ENCODE measurements at regions not wholly inside any gene's neighbourhood (a gene's known extent, or its start where the extent isn't known, plus 50 kb on each side); places are given as distances from the start of the nearest gene placed in this dataset.
"Not testable (repeated sequence)": the region's sequence is repeated elsewhere in the genome, so short reads cannot be mapped to it uniquely, and the experiment has no call there.

DNA sequence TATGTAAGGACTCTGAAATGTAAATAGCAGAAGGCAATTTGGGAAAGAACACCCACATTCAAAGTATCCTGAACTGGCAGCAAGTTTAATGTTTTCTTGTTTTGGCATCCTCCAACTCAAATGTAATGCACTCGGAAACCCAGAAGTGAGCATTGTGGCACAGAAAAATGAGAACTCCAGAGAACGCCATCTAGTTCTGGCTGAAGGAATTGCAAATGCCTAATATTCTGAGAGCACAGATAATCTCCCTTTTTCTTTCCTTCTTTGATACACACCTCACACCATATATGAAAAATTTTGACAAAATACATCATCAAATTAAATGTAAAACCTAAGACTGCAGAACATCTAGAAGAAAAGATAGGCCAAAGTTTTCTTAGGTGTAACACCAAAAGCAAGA is 52.1 kb downstream of the PWWP3B start:
- DNase-seq, result no peak

DNA sequence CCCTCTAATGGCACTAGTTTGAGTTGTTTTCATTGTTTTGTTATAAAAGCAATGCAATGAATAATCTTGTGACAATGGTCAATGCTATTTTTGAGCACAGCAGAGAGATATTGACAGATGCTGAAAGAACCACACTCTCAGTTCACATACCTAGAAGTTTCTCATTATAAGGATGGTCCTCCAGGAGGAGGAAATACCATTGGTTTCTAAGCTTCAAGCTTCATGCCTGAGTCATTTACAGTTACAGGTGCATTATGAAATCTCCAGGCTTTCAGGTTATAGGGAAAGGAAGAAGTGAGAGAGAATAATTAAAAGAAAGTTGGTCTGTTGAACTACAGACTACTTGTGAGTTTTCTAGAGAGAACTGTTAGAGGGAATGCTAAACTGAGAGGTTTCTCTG is 75.3 kb downstream of the PWWP3B start:
- DNase-seq, result no peak

DNA sequence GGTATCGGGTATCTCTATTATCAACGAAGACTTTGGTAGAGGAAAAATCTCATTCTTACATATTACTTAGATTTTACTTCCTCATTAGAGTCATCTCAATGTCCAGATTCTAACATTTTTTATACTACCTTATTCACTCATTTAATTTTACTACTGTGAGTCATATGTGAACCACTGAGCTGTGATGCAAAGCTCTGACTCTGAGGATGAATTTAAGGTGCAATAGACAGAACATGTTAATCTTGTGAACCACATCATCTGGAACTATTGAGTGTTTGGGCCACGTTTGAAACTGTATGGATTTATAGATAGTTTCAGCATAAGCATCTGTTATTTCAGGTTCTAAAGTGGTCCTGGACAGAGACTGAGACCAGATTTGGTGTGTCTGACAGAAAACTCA is 78.4 kb downstream of the PWWP3B start:
- no peak for DNase-seq

DNA sequence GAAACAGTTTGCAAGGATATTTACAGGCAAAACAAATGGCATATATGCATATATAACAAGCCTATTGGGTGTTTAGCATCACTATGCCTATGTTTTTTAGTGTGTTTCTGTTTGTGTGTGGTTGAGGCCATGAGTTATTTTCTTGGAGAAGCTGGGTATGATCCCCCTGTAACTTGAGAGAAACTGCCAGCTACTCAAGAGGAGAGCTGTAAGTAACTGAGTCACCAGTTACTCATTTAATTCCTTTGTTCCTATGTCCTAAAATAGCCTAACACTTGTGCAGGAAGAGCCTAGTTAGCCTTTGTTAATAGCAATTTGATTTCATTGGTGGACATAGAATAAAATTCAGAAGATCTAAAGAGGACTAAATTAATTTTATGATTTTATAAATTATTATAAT is 79.1 kb downstream of the PWWP3B start:
- no peak for DNase-seq

DNA sequence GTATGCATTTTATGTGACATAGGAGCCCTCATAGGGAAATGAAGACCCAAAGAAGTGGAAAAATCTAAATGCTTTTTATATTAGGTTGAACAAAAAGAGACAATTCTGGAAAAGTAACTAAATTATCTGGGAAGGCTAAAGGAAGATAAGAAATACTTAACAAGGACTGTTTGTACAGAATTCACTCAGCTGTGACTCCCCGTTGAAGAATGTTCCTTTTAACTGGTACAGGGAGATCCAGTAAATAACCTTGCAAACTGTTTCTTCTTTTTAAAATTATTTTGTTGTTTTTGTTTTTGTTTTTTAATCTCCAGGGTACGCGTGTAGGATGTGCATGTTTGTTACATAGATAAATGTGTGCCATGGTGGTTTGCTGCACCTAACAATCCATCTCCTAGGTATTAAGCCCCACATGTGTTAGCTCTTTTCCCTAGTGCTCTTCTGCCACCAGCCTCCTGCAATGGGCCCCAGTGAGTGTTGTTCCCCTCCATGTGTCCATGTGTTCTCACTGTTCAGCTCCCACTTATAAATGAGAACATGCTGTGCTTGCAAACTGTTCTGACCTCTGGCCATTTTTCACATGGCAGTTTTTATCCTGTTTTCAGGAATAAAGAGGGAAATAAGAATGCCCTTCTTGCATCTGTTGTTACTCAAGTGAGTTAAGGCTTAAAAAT is 81.7 kb downstream of the PWWP3B start:
- no peak for DNase-seq

DNA sequence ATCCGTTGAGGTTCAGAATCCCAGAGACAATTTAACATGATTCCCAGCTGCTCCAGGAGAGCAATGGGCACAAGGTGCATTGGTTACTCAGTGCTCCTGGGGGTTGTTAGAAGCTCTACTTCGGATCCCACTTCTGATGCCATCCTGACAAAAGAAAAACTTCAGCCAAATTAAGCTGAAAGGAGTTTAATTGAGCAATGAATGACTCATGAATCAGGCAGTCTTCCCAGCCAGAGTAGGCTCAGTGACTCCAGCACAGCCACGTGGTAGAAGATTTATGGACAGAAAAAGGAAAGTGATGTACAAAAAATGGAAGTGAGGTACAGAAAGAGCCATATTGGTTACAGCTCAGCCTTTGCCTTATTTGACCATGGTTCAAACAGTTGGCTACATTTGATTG is 95.7 kb downstream of the PWWP3B start:
- DNase-seq, result no peak

DNA sequence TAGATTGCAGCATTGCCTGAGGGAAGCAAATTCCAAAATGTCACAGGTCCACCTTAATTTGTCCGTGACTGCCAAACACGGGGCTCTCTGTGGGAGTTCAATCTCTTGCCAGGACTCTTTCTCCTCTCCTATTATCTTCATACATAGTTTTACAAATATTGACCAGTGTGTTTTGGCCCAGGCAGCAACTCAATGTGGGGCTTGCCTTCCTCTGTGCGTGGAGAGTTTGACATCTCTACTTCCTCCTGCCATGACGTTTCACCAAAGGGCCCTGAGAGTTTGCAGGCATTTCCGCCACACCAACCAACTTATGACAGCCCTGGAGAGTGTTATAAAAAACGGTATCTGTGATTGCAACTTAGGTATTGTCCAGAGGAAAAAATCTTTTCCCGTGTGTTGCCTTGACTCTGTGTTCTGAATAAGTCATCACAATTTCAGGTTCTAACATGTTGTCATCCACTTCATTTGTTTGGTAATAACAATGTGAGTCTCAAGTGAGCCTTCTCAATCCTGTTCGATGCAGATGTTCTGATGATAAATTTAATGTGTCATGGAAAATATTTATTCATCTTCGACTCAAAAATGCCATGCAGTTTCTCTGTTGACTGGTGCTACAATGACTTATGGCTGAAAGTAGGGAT is 106.0 kb downstream of the PWWP3B start:
- DNase-seq, result not testable (repeated sequence)

DNA sequence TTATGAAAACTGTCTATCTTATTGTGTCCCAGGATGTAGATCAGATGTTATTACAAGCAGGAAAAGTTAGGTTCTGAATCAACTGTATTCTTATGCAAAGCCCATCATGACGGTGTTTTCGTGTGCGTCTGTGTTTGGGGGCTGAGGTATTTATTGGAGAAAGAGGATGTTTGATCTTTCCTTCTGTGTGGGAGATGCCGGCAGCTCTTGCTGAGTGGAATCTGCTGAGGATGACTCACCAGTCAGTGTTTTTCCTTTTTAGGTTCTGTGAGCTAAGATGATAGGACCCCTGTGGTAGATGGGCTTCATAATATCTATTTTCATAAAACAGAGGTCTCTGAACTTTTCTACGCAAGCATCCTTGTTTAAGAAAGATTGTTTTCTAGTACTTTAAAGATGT is 107.1 kb downstream of the PWWP3B start:
- not testable (repeated sequence) for DNase-seq

DNA sequence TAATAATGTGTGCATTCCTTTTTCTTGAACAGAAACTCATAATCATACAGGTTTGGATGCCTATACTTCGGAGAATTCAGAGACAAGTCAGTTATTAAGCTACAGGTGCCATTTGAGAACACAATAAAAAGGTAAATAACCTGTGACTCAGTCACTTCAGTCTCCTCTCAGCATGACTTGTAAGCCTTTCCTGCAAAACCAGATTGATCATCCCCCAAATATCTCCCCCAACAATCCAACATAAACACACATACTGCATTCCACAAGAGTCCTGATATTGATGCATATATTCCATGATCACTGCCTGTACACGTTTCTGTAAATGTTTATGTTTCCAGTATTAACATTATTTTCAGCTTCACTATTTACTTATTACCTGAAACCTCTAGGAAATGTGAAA is 110.8 kb downstream of the PWWP3B start:
- DNase-seq, result no peak

DNA sequence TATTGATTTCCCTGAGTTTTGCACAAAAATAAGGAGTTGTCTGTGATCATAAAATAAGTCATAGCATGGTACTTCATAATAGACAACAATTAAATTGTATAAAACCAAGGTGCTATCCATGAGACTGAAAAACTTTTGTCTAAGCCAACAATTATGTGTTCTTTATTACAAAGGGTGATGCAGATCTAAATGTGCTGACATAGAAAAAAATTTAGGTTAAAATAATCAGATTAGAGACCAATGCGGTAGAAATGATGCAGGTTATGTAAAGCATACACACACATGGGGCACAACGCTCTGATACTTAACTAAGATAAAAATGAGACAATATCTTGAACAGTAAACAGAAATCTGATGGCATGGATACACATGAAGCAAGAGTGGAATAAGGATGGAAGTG is 113.3 kb downstream of the PWWP3B start:
- DNase-seq, result no peak

DNA sequence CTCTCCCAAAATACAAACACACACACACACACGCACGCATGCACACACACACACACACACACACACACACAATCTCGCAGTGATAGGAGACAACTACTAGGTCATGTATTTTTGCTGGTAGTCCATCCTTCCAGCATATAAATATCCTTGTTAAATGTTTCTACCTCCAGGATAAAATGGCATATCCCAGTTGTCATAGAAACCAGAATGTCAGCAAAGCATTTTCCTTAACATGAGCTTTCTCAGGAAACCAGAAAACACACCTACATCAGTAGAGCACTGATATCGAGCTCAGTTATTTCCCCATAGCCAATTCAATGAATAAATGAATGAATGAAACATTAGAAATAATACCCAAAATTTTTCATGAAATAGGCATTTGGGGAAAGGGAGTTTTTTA is 115.7 kb downstream of the PWWP3B start:
- no peak for DNase-seq

DNA sequence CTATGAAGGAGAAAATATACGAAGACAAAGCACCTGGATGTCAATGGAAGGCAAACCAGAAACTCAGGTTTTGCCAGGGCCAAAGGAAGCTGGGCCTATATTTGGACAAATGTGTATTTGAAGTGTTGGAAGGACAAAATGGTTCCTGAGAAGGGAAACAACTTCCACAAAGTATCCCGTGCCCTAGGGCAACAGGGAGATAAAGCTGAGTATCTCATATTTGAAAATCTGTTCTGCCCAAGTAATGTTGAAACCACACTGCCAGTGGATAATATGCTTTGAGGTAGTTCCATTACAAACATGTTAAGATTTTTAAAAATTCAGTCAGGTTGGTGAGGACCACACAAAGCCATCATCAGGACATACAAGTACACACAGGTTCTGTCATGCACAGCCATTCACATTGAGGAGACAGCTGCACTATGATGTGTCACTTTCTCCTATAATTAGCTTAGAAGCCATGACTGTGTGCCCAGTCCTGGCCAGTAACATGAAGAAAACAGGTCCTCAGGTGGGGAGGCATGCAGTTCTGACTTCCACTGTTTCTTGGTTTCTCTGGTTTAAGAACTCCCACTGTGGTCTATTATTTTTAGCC is 116.4 kb downstream of the PWWP3B start:
- DNase-seq, result no peak

DNA sequence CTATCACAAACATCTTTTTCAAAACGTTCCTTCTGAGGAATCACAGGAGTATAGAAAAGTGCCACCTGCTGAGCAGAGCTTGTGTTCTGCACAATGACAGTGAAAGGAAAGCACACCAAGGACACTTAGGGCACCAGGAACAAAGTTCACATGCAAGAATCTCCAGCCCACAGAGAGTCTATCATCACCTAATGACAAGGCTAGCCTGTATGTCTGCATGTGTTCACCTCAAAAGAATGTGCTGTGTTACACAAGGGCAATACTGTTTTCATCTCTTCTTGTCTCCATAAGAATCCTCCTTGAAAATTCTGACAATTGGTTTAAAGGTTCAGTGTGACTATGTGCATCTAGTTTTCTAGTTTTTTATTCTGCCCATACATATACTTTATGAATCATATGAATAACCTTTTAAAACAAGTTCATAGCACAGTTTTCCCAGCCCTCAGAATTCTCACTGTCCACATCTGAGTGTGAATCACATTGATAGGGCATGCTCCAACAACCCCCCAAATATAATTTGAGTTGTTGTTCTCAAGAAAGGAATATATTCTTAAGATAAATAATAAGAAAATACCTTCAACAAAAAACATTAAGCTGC is 118.0 kb downstream of the PWWP3B start:
- no peak for DNase-seq

DNA sequence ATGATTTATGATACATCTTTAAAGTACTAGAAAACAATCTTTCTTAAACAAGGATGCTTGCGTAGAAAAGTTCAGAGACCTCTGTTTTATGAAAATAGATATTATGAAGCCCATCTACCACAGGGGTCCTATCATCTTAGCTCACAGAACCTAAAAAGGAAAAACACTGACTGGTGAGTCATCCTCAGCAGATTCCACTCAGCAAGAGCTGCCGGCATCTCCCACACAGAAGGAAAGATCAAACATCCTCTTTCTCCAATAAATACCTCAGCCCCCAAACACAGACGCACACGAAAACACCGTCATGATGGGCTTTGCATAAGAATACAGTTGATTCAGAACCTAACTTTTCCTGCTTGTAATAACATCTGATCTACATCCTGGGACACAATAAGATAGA is 122.7 kb downstream of the PWWP3B start:
- DNase-seq, result not testable (repeated sequence)

DNA sequence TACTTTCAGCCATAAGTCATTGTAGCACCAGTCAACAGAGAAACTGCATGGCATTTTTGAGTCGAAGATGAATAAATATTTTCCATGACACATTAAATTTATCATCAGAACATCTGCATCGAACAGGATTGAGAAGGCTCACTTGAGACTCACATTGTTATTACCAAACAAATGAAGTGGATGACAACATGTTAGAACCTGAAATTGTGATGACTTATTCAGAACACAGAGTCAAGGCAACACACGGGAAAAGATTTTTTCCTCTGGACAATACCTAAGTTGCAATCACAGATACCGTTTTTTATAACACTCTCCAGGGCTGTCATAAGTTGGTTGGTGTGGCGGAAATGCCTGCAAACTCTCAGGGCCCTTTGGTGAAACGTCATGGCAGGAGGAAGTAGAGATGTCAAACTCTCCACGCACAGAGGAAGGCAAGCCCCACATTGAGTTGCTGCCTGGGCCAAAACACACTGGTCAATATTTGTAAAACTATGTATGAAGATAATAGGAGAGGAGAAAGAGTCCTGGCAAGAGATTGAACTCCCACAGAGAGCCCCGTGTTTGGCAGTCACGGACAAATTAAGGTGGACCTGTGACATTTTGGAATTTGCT is 123.8 kb downstream of the PWWP3B start:
- not testable (repeated sequence) for DNase-seq

DNA sequence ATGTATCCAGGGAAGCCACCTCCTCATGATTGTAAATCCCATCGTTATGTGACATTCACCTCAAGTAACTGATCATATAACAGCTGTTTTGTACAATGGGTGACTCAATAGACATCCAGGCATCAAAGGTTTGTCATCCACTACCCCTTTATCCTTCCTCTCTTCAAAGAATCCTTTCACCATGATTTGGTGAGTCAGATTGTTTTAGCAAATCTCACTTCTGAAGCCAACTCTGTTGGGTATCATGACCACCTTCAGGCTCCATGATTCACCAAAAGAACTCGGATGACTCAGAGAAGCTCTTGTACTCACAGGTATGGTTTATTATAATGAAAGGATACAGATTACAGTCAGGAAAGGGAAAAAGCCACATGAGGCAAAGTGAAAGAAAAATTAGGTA is 132.1 kb downstream of the PWWP3B start:
- DNase-seq, result no peak

DNA sequence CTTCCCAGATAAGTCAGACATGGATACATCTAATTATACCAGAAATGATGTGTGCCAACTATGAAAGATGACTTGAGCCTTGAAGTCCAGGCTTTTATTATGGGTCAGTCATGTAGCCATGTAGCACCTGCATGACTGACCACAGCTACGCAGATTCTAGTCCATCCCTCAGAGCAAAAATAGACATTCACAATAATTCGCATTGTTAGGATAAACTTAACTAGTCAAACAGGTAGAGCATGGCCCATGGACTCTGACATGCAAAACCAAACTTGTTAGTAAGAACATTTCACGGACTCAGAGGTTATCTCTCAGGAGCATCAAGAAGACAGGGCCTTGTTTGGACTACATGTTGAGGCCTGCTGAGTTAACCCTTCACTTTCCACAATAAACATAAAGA is 132.6 kb downstream of the PWWP3B start:
- no peak for DNase-seq

DNA sequence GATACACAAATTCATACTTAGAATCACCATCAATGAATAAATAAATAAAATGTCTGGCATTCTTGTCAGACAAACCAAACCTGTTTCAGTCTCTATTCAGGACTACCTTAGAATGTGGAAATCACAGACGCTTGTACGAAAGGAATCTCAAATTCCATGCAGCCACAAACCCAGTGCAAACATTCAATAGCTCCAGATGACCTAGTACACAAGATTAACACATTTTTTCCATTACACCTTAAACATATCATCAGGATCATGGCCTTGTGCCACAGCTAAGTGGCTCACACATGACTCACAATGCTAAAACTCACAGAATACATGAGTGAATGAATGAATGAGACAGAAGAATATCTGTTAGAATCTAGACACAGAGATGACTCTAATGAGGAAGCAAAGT is 134.2 kb downstream of the PWWP3B start:
- no peak for DNase-seq

DNA sequence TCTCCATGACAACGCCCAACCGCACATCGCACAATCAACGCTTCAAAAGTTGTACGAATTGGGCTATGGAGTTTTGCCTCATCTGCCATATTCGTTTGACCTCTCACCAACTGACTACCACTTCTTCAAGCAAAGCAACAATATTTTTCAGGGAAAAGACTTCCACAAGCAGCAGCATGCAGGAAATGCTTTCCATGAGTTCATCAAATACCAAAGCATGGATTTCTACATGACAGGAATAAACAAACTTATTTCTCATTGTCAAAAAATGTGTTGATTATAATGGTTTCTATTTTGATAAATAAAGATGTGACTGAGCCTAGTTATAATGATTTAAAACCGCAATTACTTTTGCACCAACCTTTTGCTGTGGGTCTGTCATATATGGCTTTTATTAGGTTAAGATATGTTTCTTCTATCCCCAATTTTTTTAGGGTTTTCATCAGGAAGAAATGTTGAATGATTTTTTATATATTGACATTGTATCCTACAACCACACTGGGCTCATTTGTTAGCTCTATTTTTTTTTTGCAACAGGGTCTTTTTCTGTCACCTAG is 138.4 kb downstream of the PWWP3B start:
- no peak for DNase-seq

DNA sequence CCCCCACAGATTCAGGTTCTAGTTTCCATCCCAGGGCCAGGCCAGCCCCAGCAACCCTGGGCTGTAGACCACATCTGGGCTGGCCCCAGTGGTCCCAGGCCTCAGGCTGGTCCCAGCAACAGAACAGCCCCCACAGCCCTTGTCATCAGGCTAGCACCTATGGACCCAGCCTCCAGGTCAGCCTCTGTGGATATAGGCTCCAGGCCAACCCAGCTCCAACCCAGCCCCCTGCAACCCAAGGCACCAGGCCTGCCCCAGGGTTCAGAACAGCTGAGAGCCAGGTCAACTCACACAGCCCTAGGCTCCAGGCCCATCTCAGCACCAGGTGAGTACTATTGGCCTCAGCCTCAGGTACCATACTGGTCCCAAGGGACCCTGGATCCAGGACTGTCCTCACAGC is 155.3 kb downstream of the PWWP3B start:
- no peak for DNase-seq

DNA sequence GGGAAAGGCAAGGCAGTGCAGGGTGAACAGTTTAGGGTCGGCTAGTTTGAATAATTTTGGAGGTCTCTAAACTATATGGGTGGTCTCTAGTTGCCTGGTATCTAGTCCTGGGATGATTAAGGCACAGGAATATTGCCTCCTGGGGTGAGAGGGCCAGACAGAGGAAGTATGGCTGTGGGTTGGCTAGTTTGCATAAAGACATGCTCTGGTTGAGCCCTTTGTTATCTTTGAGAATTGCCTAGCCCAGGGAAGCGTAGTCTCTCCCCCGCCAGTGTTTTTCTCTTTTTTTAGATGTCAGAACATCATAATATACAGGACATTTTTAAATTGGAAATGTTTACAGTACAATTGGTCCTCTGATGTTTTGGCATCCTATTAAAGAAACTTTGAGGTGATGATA is 163.5 kb downstream of the PWWP3B start:
- DNase-seq, result no peak

DNA sequence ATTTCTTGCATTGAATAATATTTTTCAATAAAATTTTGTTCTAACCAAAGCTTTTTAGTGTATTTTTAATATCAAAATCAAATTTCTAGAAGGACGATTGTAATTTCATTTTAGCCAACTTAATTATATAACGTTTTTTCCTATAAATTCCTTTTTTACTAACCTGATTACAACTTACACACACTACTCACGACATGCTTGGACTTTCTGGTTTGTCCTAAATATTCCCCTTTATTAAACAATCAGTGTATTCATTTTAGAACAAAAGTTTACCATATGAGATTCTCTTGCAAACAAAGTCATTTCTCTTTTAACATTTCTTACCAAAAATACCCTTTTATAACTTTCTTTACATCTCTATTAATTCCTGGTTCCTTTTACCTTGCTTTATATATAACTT is 173.7 kb downstream of the PWWP3B start:
- no peak for DNase-seq

DNA sequence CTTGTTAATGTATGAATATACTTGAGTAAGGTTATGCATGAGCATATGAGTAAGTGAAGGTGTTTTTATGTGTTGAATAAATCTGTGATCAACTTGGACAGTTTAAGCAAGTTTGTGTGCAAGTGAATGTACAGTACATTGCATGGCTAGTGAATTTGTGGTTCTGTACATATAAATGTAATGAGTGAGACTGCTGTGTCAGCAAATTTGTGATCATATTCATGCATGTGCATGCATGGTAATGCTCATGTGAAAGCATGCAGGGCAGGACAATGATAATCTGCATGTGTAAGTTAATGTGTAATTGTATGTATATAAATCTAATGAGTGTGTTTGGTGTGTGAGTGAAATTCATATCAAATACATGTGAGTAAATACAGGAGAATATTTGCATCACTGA is 188.5 kb downstream of the PWWP3B start:
- DNase-seq, result no peak

DNA sequence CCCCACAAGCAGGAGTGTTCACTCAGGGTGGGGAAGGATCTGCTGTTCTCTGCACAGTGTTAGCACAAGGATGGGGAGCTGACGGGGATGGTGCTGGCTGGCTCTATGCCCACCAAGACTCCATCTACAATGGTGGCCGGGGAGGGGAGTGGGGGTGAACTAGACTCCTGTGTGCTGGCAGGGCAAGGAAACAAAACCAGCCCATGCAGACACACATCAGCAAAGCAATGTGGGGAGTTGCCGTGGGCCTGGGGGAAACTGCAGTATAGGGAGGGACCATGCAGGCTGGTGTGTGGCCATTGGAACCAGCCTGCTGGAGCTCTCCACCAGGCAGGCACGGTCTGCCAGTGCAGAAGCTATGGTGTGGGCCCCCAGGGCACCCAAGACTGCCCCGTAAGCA is 195.1 kb downstream of the PWWP3B start:
- no peak for DNase-seq

Data from HCEC 1CT (cell line).